ENCODE measurements at regions not wholly inside any gene's neighbourhood (a gene's known extent, or its start where the extent isn't known, plus 50 kb on each side); places are given as distances from the start of the nearest gene placed in this dataset.

- H3K36me3 ChIP-seq (ENCODE audit: control insufficient read depth, low read length), result no peaks in the 10 kb centered on the region
- H3K79me2 ChIP-seq (ENCODE audit: control insufficient read depth, low read length), result no peaks in the 10 kb centered on the region
- H3K9me2 ChIP-seq (replicated peaks; ENCODE audit: control insufficient read depth, low read length), result no peaks in the 10 kb centered on the region
- no peak overlapping the region for H3K4me2 ChIP-seq (ENCODE audit: low read length)
- no peak overlapping the region for H3K27ac ChIP-seq (ENCODE audit: low read depth, low read length)
- no peaks in the 10 kb centered on the region for H3F3A ChIP-seq (ENCODE audit: control insufficient read depth, insufficient read depth)
- H3K9me3 ChIP-seq (ENCODE audit: control insufficient read depth, insufficient read depth, low read length), result no peaks in the 10 kb centered on the region
- H3K4me3 ChIP-seq (ENCODE audit: low read length), result no peak overlapping the region
- TF ChIP-seq EZH2phosphoT487 (IDR thresholded peaks at IDR 0.05; ENCODE audit: borderline replicate concordance, low read length) (no peak), CTCF (IDR thresholded peaks at IDR 0.05; ENCODE audit: low read depth, low read length, poor library complexity, severe bottlenecking) (no peak)
- no peaks in the 10 kb centered on the region for H4K20me1 ChIP-seq (ENCODE audit: control insufficient read depth, insufficient read depth, low read depth, low read length)
- no peaks in the 10 kb centered on the region for H3K27me3 ChIP-seq (ENCODE audit: control insufficient read depth, low read length)
- H3K4me1 ChIP-seq (ENCODE audit: control insufficient read depth, low read length), result no peaks in the 10 kb centered on the region
These were observed 556.8 kb downstream of the NSUN3 start for GRCh38 chr3:94619643-94620042.

DNA sequence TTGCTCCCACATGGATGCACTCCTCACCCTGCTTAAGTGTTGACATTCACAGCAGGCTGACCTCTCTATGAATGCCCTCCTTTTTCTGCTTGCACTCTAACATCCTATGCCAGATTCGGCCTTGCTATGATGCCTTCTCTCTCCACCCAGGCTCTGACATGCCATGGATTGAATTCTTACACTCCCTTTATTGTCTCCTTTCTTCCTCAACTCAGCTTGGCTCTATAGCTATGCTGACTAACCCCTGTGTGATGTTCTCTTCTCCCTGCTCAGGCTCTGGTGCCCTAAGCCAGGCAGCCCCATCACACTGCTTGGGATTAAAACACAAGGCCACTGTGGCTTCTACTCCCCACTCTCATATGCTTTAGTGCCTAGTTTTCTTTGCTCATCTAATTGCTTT is 563.7 kb downstream of the NSUN3 start:
- Histone ChIP-seq H3K79me2 (ENCODE audit: control insufficient read depth, low read length) (no peaks in the 10 kb centered on the region), H3K4me1 (ENCODE audit: control insufficient read depth, low read length) (no peaks in the 10 kb centered on the region), H3K36me3 (ENCODE audit: control insufficient read depth, low read length) (no peaks in the 10 kb centered on the region), H3K9me2 (replicated peaks; ENCODE audit: control insufficient read depth, low read length) (no peaks in the 10 kb centered on the region), H3K4me3 (ENCODE audit: low read length) (no peak overlapping the region), H3K9me3 (ENCODE audit: control insufficient read depth, insufficient read depth, low read length) (no peaks in the 10 kb centered on the region), H3K4me2 (ENCODE audit: low read length) (no peak overlapping the region), H3F3A (ENCODE audit: control insufficient read depth, insufficient read depth) (no peaks in the 10 kb centered on the region), H3K27ac (ENCODE audit: low read depth, low read length) (no peak overlapping the region), H3K27me3 (ENCODE audit: control insufficient read depth, low read length) (no peaks in the 10 kb centered on the region), H4K20me1 (ENCODE audit: control insufficient read depth, insufficient read depth, low read depth, low read length) (no peaks in the 10 kb centered on the region)
- TF ChIP-seq CTCF (IDR thresholded peaks at IDR 0.05; ENCODE audit: low read depth, low read length, poor library complexity, severe bottlenecking), result no peak
- TF ChIP-seq EZH2phosphoT487 (IDR thresholded peaks at IDR 0.05; ENCODE audit: borderline replicate concordance, low read length), result no peak

DNA sequence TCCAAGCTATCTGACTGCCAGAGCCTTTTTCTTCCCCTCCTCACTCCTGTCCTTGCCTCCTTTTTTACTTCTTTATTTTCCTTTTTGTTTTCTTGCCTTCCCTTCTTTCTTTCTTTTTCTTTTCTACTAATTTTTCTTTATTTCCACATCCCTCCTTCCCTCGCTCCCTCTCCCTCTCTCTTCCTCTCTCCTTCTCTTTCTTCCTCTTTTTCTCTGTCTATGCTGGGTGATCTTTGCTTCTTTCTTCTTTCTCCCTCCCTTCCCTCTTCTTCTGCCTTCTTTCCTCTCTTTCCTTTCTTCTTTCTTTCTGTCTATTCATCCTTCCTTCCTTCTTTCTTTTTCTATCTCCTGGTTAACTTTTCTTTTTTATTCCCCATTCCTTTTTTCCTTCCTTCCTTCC is 564.8 kb downstream of the NSUN3 start:
- H4K20me1 ChIP-seq (ENCODE audit: control insufficient read depth, insufficient read depth, low read depth, low read length), result no peaks in the 10 kb centered on the region
- no peak for TF ChIP-seq EZH2phosphoT487 (IDR thresholded peaks at IDR 0.05; ENCODE audit: borderline replicate concordance, low read length)
- TF ChIP-seq CTCF (IDR thresholded peaks at IDR 0.05; ENCODE audit: low read depth, low read length, poor library complexity, severe bottlenecking), result no peak

GRCh38 chr3:94643400-94643799 is 580.5 kb downstream of the NSUN3 start:
- no peaks in the 10 kb centered on the region for H3K27me3 ChIP-seq (ENCODE audit: control insufficient read depth, low read length)
- no peaks in the 10 kb centered on the region for H3K9me2 ChIP-seq (replicated peaks; ENCODE audit: control insufficient read depth, low read length)
- no peak overlapping the region for H3K4me2 ChIP-seq (ENCODE audit: low read length)
- no peak overlapping the region for H3K27ac ChIP-seq (ENCODE audit: low read depth, low read length)
- H3K9me3 ChIP-seq (ENCODE audit: control insufficient read depth, insufficient read depth, low read length), result no peaks in the 10 kb centered on the region
- no peaks in the 10 kb centered on the region for H4K20me1 ChIP-seq (ENCODE audit: control insufficient read depth, insufficient read depth, low read depth, low read length)
- no peaks in the 10 kb centered on the region for H3F3A ChIP-seq (ENCODE audit: control insufficient read depth, insufficient read depth)
- H3K79me2 ChIP-seq (ENCODE audit: control insufficient read depth, low read length), result no peaks in the 10 kb centered on the region
- H3K36me3 ChIP-seq (ENCODE audit: control insufficient read depth, low read length), result no peaks in the 10 kb centered on the region
- H3K4me3 ChIP-seq (ENCODE audit: low read length), result no peak overlapping the region
- TF ChIP-seq CTCF (IDR thresholded peaks at IDR 0.05; ENCODE audit: low read depth, low read length, poor library complexity, severe bottlenecking) (no peak), EZH2phosphoT487 (IDR thresholded peaks at IDR 0.05; ENCODE audit: borderline replicate concordance, low read length) (no peak)
- H3K4me1 ChIP-seq (ENCODE audit: control insufficient read depth, low read length), result no peaks in the 10 kb centered on the region

More for the DNA sequence above, 564.8 kb downstream of the NSUN3 start:
- H3K27me3 ChIP-seq (ENCODE audit: control insufficient read depth, low read length), result no peaks in the 10 kb centered on the region
- no peak overlapping the region for H3K4me3 ChIP-seq (ENCODE audit: low read length)
- H3K4me1 ChIP-seq (ENCODE audit: control insufficient read depth, low read length), result no peaks in the 10 kb centered on the region
- H3K9me2 ChIP-seq (replicated peaks; ENCODE audit: control insufficient read depth, low read length), result no peaks in the 10 kb centered on the region
- H3K4me2 ChIP-seq (ENCODE audit: low read length), result no peak overlapping the region
- H3K9me3 ChIP-seq (ENCODE audit: control insufficient read depth, insufficient read depth, low read length), result no peaks in the 10 kb centered on the region
- H3K79me2 ChIP-seq (ENCODE audit: control insufficient read depth, low read length), result no peaks in the 10 kb centered on the region
- no peaks in the 10 kb centered on the region for H3K36me3 ChIP-seq (ENCODE audit: control insufficient read depth, low read length)
- H3K27ac ChIP-seq (ENCODE audit: low read depth, low read length), result no peak overlapping the region
- no peaks in the 10 kb centered on the region for H3F3A ChIP-seq (ENCODE audit: control insufficient read depth, insufficient read depth)

Measured in DOHH2 (cell line).